ENCODE measurements at regions not wholly inside any gene's neighbourhood (a gene's known extent, or its start where the extent isn't known, plus 50 kb on each side); places are given as distances from the start of the nearest gene placed in this dataset.

DNA sequence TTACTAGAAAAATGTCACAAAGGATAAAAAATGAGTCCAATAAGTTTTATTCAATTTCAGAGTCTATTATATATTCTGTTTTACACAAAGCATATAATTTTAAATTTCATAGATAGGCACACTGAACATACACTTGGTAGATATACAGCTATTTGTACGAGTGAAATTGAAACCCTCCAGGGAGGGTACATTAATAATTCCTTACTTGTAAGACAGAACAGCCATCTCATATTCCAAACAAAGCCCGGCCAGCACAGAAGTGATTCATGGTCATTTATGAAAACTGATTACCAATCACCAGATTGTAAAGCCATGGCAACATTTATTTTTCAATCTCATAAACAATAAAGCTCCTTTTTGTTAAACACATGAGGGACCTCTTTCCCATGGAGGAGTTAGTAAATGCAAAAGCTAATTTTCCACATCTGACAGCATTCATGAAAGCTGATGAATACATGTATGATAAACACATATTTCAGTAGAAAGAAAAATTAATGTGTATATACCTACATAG is 190.6 kb downstream of the TDRD15 start:
- H4K91ac ChIP-seq (ENCODE audit: insufficient read depth, low read depth, low read length) = no peak overlapping the region
- H2BK120ac ChIP-seq (ENCODE audit: low read depth, low read length) = no peak overlapping the region
- TF ChIP-seq RCOR1 (IDR thresholded peaks at IDR 0.05; ENCODE audit: insufficient replicate concordance, low read length) (no peak), SMC3 (IDR thresholded peaks at IDR 0.05; ENCODE audit: low read depth, low read length) (no peak), CEBPB (IDR thresholded peaks at IDR 0.05; ENCODE audit: low read depth, low read length) (no peak)
- no peaks in the 10 kb centered on the region; the same call in 1 of the 2 replicates for H3K9me3 ChIP-seq (ENCODE audit: control insufficient read depth, insufficient read depth, low read length)
- BruUV-seq (replicated peaks) = no TSS peak
- no peaks in the 10 kb centered on the region for H4K20me1 ChIP-seq (ENCODE audit: insufficient read depth, low read length)
- dilution Hi-C loops (cut with HindIII; ENCODE audit: low sequenced_read_pairs, unreplicated experiment) (no loop called here), in situ Hi-C loops (cut with MboI; ENCODE audit: low sequenced_read_pairs) (no loop called here), intact Hi-C loops (cut with micrococcal nuclease) (loop anchor here (10.0 kb wide), 2 partner anchors 140 to 270 kb away; partner anchors contain the start of gene APOB)
- H3K4me2 ChIP-seq (ENCODE audit: low read depth, low read length) = no peak overlapping the region
- no peak for DNase-seq
- H2AK9ac ChIP-seq (replicated peaks; ENCODE audit: low read depth, low read length, poor library complexity) = no peak overlapping the region
- no peak overlapping the region for H3K9ac ChIP-seq (ENCODE audit: low read depth, low read length)
- H2BK15ac ChIP-seq (ENCODE audit: low read depth, low read length) = no peak overlapping the region
- POLR2A ChIA-PET (ENCODE audit: unreplicated experiment) = interaction anchor here (0.5 kb wide), 1 partner anchor 165 kb away, joined by 10 read pairs; no protein-coding TSS in a partner anchor
- no peaks in the 10 kb centered on the region for H3K36me3 ChIP-seq (ENCODE audit: control insufficient read depth, insufficient read depth, low read length)
- H3K27ac ChIP-seq (ENCODE audit: insufficient read depth, low read length) = no peak overlapping the region
- H2AFZ ChIP-seq (replicated peaks; ENCODE audit: low read length, poor library complexity) = no peak overlapping the region
- H3K79me1 ChIP-seq (ENCODE audit: low read depth in 1 of 2, low read length in 2 of 2) = no peaks in the 10 kb centered on the region
- no peak overlapping the region for H3K4me3 ChIP-seq (ENCODE audit: insufficient read depth, low read depth, low read length)
- H4K8ac ChIP-seq (ENCODE audit: low read depth in 2 of 2, low read length in 2 of 2) = no peak overlapping the region
- H3K18ac ChIP-seq (ENCODE audit: low read depth, low read length) = no peak overlapping the region
- H3K23ac ChIP-seq (ENCODE audit: low read depth, low read length) = no peak overlapping the region
- no peak overlapping the region for H3K56ac ChIP-seq (ENCODE audit: extremely low read depth, insufficient read depth, low read length)
- H2BK20ac ChIP-seq (ENCODE audit: low read depth, low read length) = no peak overlapping the region
- no peak for ATAC-seq (ENCODE audit: low read depth)
- no peak overlapping the region for H2AK5ac ChIP-seq (ENCODE audit: low read depth, low read length)
- H3K4me1 ChIP-seq (ENCODE audit: control insufficient read depth, insufficient read depth, low read length) = no peaks in the 10 kb centered on the region
- no peaks in the 10 kb centered on the region for H3K9me1 ChIP-seq (ENCODE audit: insufficient read depth, low read length)
- H3K4ac ChIP-seq (ENCODE audit: low read depth, low read length) = no peak overlapping the region
- no peak overlapping the region for H4K5ac ChIP-seq (ENCODE audit: low read depth, low read length)
- H2BK5ac ChIP-seq (ENCODE audit: low read depth, low read length, poor library complexity, severe bottlenecking) = no peak overlapping the region
- no peak overlapping the region for H3K14ac ChIP-seq (replicated peaks; ENCODE audit: low read depth, low read length)
- CTCF ChIA-PET = interaction anchor here (1.0 kb wide), 1 partner anchor 426 kb away, joined by 3 read pairs; no protein-coding TSS in a partner anchor
- no peaks in the 10 kb centered on the region for H3K27me3 ChIP-seq (ENCODE audit: control insufficient read depth, insufficient read depth, low read length)
- no CpG with 5 or more reads among the region's 2 CpGs for WGBS, 2 experiments (ENCODE audit: extremely low coverage in 2 of 2, insufficient read length in 1 of 2)

All from IMR-90 (cell line).